MM.1S (cell line): ENCODE measurements at regions not wholly inside any gene's neighbourhood (a gene's known extent, or its start where the extent isn't known, plus 50 kb on each side); places are given as distances from the start of the nearest gene placed in this dataset.
"Not testable (repeated sequence)": the region's sequence is repeated elsewhere in the genome, so short reads cannot be mapped to it uniquely, and the experiment has no call there.

ENCODE experiments used
- DNase-seq: peaks from one replicate; pipeline ENCODE4 v3.0.0-alpha.2; 2015
- H2AFZ ChIP-seq: fragments of 300-600 bp; sonication (generic); 2 replicates; pipeline ENCODE4 v1.6.0; 2016; ENCODE audit warnings: antibody characterized with exemption, low read length
- H3F3A ChIP-seq: fragments of 300-600 bp; sonication (generic); 2 replicates; pipeline ENCODE4 v1.6.1; 2016; ENCODE audit warnings: mild to moderate bottlenecking, antibody characterized with exemption, low read length, moderate library complexity, mixed read lengths; ENCODE audit not compliant: insufficient read depth
- H3K27ac ChIP-seq: fragments of 300-600 bp; sonication (generic); 2 replicates; pipeline ENCODE4 v1.5.1; 2016; ENCODE audit warnings: mild to moderate bottlenecking, low read length
- H3K27me3 ChIP-seq: fragments of 300-600 bp; sonication (generic); replicated peaks from 2 replicates; pipeline ENCODE4 v1.6.0; 2016; ENCODE audit warnings: low read length; ENCODE audit not compliant: insufficient read depth
- H3K36me3 ChIP-seq: fragments of 300-600 bp; sonication (generic); replicated peaks from 2 replicates; pipeline ENCODE4 v1.6.1; 2016; ENCODE audit warnings: mild to moderate bottlenecking, low read length, mixed read lengths; ENCODE audit not compliant: insufficient read depth
- H3K4me1 ChIP-seq: fragments of 300-600 bp; sonication (generic); 2 replicates; pipeline ENCODE4 v1.6.1; 2016; ENCODE audit warnings: low read length, mixed read lengths
- H3K4me2 ChIP-seq: fragments of 300-600 bp; sonication (generic); 2 replicates; pipeline ENCODE4 v1.6.0; 2016; ENCODE audit warnings: low read depth, low read length
- H3K4me3 ChIP-seq: fragments of 300-600 bp; sonication (generic); 2 replicates; pipeline ENCODE4 v1.5.1; 2016; ENCODE audit warnings: low read length, mixed read lengths
- H3K79me2 ChIP-seq: fragments of 300-600 bp; sonication (generic); 2 replicates; pipeline ENCODE4 v1.6.1; 2016; ENCODE audit warnings: mixed run types, low read length, mixed read lengths
- H3K9ac ChIP-seq: fragments of 300-600 bp; sonication (generic); 2 replicates; pipeline ENCODE4 v1.6.1; 2016; ENCODE audit warnings: low read length, mixed read lengths
- H3K9me2 ChIP-seq: fragments of 300-600 bp; sonication (generic); replicated peaks from 2 replicates; pipeline ENCODE4 v1.6.1; 2016; ENCODE audit warnings: mild to moderate bottlenecking, low read length, mixed read lengths; ENCODE audit not compliant: insufficient read depth
- H3K9me3 ChIP-seq: fragments of 300-600 bp; sonication (generic); replicated peaks from 2 replicates; pipeline ENCODE4 v1.6.1; 2016; ENCODE audit warnings: mild to moderate bottlenecking, low read length, mixed read lengths; ENCODE audit not compliant: insufficient read depth
- H4K20me1 ChIP-seq: fragments of 300-600 bp; sonication (generic); 2 replicates; pipeline ENCODE4 v1.6.1; 2016; ENCODE audit warnings: mild to moderate bottlenecking, low read length, moderate library complexity, mixed read lengths; ENCODE audit not compliant: insufficient read depth
- CTCF ChIP-seq: fragments of 300-600 bp; sonication (generic); IDR thresholded peaks from 2 replicates; pipeline ENCODE4 v1.5.1; 2016; ENCODE audit warnings: antibody characterized with exemption, low read length, mixed read lengths
- EZH2 ChIP-seq: fragments of 300-600 bp; sonication (generic); optimal IDR thresholded peaks from 2 replicates; pipeline ENCODE3; 2017; ENCODE audit warnings: low read depth, mild to moderate bottlenecking, antibody characterized with exemption, low read length, mixed read lengths
- EZH2phosphoT487 ChIP-seq: fragments of 300-600 bp; sonication (generic); IDR thresholded peaks from 2 replicates; pipeline ENCODE4 v1.6.1; 2018; ENCODE audit warnings: antibody characterized with exemption, low read length

- no peaks in the 10 kb centered on the region; the same call in 1 of the 2 replicates for H3K9me2 ChIP-seq
- no peak overlapping the region for H2AFZ ChIP-seq
- H3K4me2 ChIP-seq = no peak overlapping the region
- no peak for DNase-seq
- H3K27me3 ChIP-seq = no peaks in the 10 kb centered on the region
- no peak overlapping the region for H3K9ac ChIP-seq
- no peak overlapping the region for H3K4me3 ChIP-seq
- no peaks in the 10 kb centered on the region for H3K36me3 ChIP-seq
- no peaks in the 10 kb centered on the region for H3K79me2 ChIP-seq
- H3K9me3 ChIP-seq = no peaks in the 10 kb centered on the region
- no peak overlapping the region for H3K27ac ChIP-seq
- no peaks in the 10 kb centered on the region for H4K20me1 ChIP-seq
- no peaks in the 10 kb centered on the region for H3K4me1 ChIP-seq
- H3F3A ChIP-seq = no peaks in the 10 kb centered on the region
- no peak for TF ChIP-seq CTCF
- TF ChIP-seq EZH2phosphoT487 = no peak
- no peak for TF ChIP-seq EZH2
Measured at GRCh38 chr12:71385155-71385554, 54.4 kb upstream of the LGR5 start.

GRCh38 chr12:71376711-71377355 is 62.8 kb upstream of the LGR5 start:
- H3K4me2 ChIP-seq, H3K9me3 ChIP-seq, H3K79me2 ChIP-seq, H3K9ac ChIP-seq, H3K4me1 ChIP-seq, H3K36me3 ChIP-seq, H4K20me1 ChIP-seq, DNase-seq, H2AFZ ChIP-seq, H3F3A ChIP-seq, H3K9me2 ChIP-seq, H3K27me3 ChIP-seq, H3K4me3 ChIP-seq, H3K27ac ChIP-seq: not testable (repeated sequence)

GRCh38 chr12:71371122-71371521 is 68.5 kb upstream of the LGR5 start:
- peak; percentile 48 for DNase-seq
- no peaks in the 10 kb centered on the region for H4K20me1 ChIP-seq
- H2AFZ ChIP-seq = no peak overlapping the region

More at GRCh38 chr12:71371122-71371521, 68.5 kb upstream of the LGR5 start:
- Histone ChIP-seq H3K36me3 (no peaks in the 10 kb centered on the region), H3K4me3 (no peak overlapping the region), H3K79me2 (no peaks in the 10 kb centered on the region), H3K9ac (no peak overlapping the region), H3K9me3 (no peaks in the 10 kb centered on the region), H3K27ac (no peak overlapping the region), H3K9me2 (no peaks in the 10 kb centered on the region), H3K4me1 (no peaks in the 10 kb centered on the region), H3F3A (no peaks in the 10 kb centered on the region), H3K27me3 (no peaks in the 10 kb centered on the region), H3K4me2 (no peak overlapping the region)
- TF ChIP-seq EZH2 (no peak), CTCF (peak; percentile 32), EZH2phosphoT487 (no peak)
